ENCODE measurements at regions not wholly inside any gene's neighbourhood (a gene's known extent, or its start where the extent isn't known, plus 50 kb on each side); places are given as distances from the start of the nearest gene placed in this dataset.

DNA sequence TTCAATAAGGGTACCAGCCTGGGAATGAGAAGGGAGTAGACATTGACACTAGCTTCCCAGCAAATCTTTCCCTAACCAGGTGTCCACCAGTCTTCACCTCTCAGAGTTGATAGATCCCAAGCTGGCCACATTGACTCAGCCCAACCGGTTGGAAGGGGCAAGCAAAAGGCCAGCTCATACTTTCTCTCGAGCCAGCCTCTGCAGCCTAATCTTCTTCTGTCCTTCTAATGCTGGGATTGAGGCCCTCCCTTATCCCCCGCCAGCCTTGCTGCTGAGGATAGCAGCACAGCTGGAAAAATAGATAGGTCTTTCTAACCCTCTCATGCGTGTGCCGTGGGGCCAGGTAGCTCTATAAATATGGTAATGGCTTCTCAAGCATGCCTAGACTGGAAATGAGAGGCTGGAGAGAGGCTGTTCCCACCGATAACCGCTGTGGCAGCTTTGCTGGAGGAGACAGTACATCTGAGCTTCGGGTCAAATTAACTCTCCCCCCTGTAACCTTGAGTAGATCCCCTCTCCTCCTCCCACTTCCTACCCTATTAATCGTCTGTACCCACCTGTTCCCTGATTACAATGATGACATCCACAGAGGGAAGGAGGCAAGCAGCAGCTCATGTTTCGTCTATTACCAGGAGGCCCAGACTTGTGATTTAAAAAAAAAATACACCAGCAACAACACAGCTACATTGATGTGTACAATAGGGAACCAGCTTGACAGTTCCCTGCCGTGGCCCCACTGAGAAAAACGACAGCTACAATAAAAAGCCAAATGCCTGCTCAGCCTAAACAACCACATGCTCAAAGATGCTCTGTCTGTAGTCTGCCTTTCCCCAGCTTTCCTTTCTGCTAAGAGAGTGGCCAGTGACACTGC, 219.9 kb upstream of the BRINP1 start:
- in situ Hi-C loops (cut with MboI; ENCODE audit: low sequenced_read_pairs, unreplicated experiment), result no loop called here
- DNase-seq (ENCODE audit: low spot score), result no peak
- TF ChIP-seq, protein P1, sequence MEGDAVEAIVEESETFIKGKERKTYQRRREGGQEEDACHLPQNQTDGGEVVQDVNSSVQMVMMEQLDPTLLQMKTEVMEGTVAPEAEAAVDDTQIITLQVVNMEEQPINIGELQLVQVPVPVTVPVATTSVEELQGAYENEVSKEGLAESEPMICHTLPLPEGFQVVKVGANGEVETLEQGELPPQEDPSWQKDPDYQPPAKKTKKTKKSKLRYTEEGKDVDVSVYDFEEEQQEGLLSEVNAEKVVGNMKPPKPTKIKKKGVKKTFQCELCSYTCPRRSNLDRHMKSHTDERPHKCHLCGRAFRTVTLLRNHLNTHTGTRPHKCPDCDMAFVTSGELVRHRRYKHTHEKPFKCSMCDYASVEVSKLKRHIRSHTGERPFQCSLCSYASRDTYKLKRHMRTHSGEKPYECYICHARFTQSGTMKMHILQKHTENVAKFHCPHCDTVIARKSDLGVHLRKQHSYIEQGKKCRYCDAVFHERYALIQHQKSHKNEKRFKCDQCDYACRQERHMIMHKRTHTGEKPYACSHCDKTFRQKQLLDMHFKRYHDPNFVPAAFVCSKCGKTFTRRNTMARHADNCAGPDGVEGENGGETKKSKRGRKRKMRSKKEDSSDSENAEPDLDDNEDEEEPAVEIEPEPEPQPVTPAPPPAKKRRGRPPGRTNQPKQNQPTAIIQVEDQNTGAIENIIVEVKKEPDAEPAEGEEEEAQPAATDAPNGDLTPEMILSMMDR (IDR thresholded peaks at IDR 0.05; ENCODE audit: borderline replicate concordance, control extremely low read depth, extremely low read depth, insufficient read depth, missing control alignments), result no peak

DNA sequence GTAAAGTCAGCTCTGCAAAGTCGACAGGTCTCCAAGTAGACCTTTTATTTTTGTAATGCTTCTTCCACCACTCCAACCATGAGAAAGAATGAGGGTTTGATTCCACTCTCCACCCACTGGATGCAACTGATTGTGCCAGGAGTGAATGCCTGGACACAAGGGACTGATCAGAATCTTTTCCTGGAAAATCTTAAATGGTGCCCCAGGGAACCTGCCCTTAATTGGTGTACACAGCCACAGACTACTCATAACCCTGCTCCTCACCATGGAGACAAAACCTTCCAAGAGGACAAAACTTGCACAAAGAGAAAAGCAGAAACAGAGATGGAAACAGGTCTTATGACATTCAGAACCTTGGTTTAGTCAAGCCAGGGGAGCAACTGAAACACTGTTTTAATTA, 208.6 kb upstream of the BRINP1 start:
- no peak for DNase-seq (ENCODE audit: low spot score)
- in situ Hi-C loops (cut with MboI; ENCODE audit: low sequenced_read_pairs, unreplicated experiment), result no loop called here
- TF ChIP-seq, protein P1 (IDR thresholded peaks at IDR 0.05; ENCODE audit: borderline replicate concordance, control extremely low read depth, extremely low read depth, insufficient read depth, missing control alignments), result no peak

DNA sequence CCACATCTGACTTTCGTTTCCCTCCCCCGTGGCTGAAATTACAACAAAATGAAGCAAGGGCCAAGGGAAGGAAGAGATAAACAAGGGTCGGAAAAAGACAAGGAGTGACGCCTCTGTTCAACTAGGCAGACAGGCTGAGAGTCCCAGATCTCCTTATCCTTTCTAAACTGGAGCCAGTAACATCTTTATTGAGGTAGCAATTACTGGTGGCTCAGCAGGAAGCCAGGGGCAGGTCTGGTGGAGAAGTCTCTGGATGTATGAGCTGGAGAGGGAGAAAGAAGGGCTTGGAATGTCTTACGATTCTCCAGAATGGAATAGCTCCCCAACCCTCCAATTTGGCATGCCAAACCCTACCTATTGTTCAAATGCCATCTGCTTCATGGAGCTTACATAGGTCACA, 190.8 kb upstream of the BRINP1 start:
- in situ Hi-C loops (cut with MboI; ENCODE audit: low sequenced_read_pairs, unreplicated experiment), result loop anchor here (25.0 kb wide), 1 partner anchor 402 kb away; no protein-coding TSS in a partner anchor
- DNase-seq (ENCODE audit: low spot score), result no peak
- TF ChIP-seq, protein P1 (IDR thresholded peaks at IDR 0.05; ENCODE audit: borderline replicate concordance, control extremely low read depth, extremely low read depth, insufficient read depth, missing control alignments), result no peak

DNA sequence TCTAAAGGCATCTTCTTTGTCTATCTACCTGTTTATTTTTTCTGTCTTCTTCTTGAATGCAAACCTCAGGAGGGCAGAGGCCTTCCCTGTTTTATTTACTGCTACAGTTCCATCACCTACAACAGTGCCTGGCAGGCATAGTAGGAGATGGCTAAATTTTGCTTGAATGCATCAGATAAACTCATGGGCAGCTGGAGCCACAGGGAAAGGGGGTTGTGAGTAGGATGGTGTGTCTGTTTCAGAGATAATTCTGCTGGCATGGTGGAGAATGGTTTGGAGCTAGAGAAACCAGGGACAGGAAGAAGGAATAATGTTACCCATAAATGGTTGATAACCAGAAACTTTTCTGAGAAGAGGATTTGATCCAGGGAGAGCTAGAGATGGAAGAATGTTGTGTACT, 189.8 kb upstream of the BRINP1 start:
- DNase-seq (ENCODE audit: low spot score), result no peak
- TF ChIP-seq, protein P1 (IDR thresholded peaks at IDR 0.05; ENCODE audit: borderline replicate concordance, control extremely low read depth, extremely low read depth, insufficient read depth, missing control alignments), result no peak
- in situ Hi-C loops (cut with MboI; ENCODE audit: low sequenced_read_pairs, unreplicated experiment), result loop anchor here (25.0 kb wide), 1 partner anchor 403 kb away; no protein-coding TSS in a partner anchor

DNA sequence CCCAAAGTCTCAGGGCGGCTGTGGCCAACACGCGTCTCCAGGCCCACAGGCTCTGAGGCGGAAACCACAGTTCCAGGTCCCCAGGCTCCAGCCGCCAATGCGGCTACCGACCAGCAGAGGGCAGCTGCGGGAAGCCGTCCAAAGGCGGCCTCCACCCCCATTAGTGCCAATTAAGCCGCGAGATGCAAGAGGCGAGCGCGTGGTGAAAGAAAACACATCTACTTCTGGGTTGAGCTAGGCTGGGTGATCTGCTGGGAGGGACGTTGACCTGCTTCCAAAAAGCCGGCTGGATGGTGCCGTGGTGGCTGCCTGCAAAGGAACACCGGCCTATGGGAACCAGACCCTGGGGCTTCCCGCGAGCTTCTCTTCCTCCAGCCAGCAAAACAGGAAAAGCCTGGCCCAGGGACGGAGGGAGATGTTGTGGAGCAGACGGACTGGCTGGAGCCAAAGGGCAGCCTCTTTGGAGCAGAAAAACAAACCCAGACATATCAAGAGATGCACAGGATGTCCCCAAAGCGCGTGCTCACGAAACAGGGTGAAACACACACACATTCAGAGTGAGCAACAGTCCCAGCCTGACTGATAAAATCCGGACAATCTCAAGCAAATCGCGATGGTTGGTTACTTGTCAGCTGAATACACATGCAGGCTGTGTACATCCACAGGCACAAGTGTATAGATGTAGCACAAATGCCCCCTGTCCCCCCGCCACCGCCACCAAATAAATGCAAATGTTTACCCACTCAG, 187.1 kb upstream of the BRINP1 start:
- TF ChIP-seq, protein P1 (IDR thresholded peaks at IDR 0.05; ENCODE audit: borderline replicate concordance, control extremely low read depth, extremely low read depth, insufficient read depth, missing control alignments), result peak; percentile 92
- in situ Hi-C loops (cut with MboI; ENCODE audit: low sequenced_read_pairs, unreplicated experiment), result loop anchor here (25.0 kb wide), 1 partner anchor 406 kb away; no protein-coding TSS in a partner anchor
- DNase-seq (ENCODE audit: low spot score), result peak; percentile 76

DNA sequence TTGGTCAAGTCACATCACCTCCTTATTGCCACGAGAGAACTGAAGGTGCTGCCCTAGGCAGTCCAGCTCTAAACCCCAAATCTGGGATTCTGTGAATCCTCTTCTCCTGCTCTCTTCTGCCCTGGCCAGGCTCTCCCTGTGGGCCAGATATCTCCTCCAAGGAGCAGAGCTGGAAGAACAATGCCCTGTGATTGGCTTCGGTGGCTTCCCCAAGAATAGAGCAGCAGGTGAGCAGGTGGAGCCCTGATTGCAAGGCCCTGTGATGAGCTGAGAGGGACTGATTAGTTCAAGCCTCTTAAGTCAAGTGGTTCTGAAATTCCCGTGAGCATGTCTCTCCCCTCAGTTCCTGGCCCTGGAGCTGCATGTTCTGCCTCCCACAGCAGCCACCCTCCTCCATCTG, 175.3 kb upstream of the BRINP1 start:
- in situ Hi-C loops (cut with MboI; ENCODE audit: low sequenced_read_pairs, unreplicated experiment), result no loop called here
- DNase-seq (ENCODE audit: low spot score), result no peak
- TF ChIP-seq, protein P1 (IDR thresholded peaks at IDR 0.05; ENCODE audit: borderline replicate concordance, control extremely low read depth, extremely low read depth, insufficient read depth, missing control alignments), result no peak
